ENCODE measurements at regions not wholly inside any gene's neighbourhood (a gene's known extent, or its start where the extent isn't known, plus 50 kb on each side); places are given as distances from the start of the nearest gene placed in this dataset.

DNA sequence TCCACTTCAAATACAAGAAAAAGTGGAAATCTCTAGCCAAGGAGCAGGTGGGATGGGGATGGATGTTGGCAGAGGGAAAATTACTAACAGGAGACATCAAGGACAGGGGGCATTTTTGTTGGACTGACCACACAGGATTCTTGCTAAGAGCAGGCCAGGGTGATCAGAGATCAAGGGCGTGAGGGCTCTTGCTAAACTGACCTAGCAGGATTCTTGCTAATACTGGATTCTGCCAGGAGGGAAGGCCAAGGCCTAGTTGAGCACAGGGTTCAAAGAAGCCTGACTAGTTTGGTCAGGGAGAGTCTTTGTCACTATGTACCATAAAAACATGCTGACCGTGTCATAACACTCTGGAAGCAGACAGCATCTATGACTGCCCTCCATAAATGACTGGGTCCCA lies 442.7 kb downstream of the PID1 start:
- dilution Hi-C loops (cut with MboI; ENCODE audit: extremely low pct_ligation_motif_present, low sequenced_read_pairs), result no loop called here
- FAIRE-seq, result no peak

DNA sequence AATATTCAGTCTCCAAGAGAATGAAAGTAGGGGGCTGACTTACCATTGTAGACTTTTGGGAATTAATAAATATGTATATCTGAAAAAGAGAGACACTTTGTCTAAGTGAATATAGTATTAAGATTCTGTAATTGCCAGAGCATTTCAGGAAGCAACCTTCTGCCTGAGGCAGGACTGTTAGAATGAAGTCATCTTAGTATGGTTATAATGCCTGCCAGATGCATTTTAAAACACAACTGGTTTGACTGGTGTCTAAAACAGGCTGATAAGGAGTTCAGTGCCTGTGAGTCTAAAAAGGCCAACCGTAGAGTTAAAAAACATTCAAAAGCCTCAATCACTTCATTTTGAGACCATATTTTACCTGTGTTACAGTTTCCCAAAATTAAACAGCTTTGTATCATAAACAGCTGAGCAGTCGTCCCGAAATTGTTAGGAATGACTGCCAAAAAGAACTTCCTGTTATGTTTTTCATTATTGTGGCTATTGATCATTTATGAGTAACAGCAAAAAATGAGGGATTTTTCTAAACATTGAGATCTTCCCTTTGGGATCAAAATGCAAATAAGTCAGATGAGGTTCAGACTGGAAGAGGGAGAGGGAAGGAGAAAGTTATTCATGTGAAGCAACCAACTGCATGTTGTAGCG lies 443.9 kb downstream of the PID1 start:
- H3K9me3 ChIP-seq (replicated peaks; ENCODE audit: control insufficient read depth, insufficient read depth, low read length), result peaks cover 1% of the 10 kb centered on the region
- DNase-seq (ENCODE audit: low read depth, low spot score) (no peak), FAIRE-seq (no peak)
- H3K9me1 ChIP-seq (replicated peaks; ENCODE audit: control insufficient read depth, extremely low read depth, insufficient read depth, low read length), result no peaks in the 10 kb centered on the region
- no peak overlapping the region for H2AFZ ChIP-seq (ENCODE audit: low read depth, low read length)
- dilution Hi-C loops (cut with MboI; ENCODE audit: extremely low pct_ligation_motif_present, low sequenced_read_pairs) (no loop called here), intact Hi-C loops (cut with micrococcal nuclease) (no loop called here)
- no peaks in the 10 kb centered on the region for H4K20me1 ChIP-seq (replicated peaks; ENCODE audit: control insufficient read depth, extremely low read depth, insufficient read depth, low read length)
- H3K4me2 ChIP-seq (ENCODE audit: insufficient read depth, low read length), result no peak overlapping the region
- CTCF ChIA-PET, result no interaction called here
- TF ChIP-seq POLR2AphosphoS5 (IDR thresholded peaks at IDR 0.05; ENCODE audit: insufficient read depth, low read depth, low read length) (no peak), FOS (IDR thresholded peaks at IDR 0.05; ENCODE audit: borderline replicate concordance, insufficient read depth, low read length) (no peak), EZH2 (IDR thresholded peaks at IDR 0.05; ENCODE audit: borderline replicate concordance, low read depth, low read length, severe bottlenecking) (no peak), GATA2 (IDR thresholded peaks at IDR 0.05; ENCODE audit: insufficient read depth, insufficient read length, low read depth, low read length) (no peak), POLR2A (IDR thresholded peaks at IDR 0.05; ENCODE audit: low read depth, low read length) (no peak)
- no peaks in the 10 kb centered on the region for H3K79me2 ChIP-seq (ENCODE audit: control insufficient read depth, insufficient read depth, low read length)
- H3K36me3 ChIP-seq (ENCODE audit: control insufficient read depth in 2 of 2, extremely low read depth in 1 of 2, insufficient read depth in 2 of 2, low read length in 2 of 2), result no peaks in the 10 kb centered on the region
- no peak overlapping the region for H3K27ac ChIP-seq (ENCODE audit: insufficient read depth, low read depth, low read length)
- POLR2A ChIA-PET, result no interaction called here
- H3K27me3 ChIP-seq (ENCODE audit: control insufficient read depth in 2 of 2, insufficient read depth in 2 of 2, low read length in 2 of 2), result no peaks in the 10 kb centered on the region
- H3K4me1 ChIP-seq (ENCODE audit: control insufficient read depth, extremely low read depth, insufficient read depth, low read length), result no peaks in the 10 kb centered on the region
- no peak overlapping the region for H3K9ac ChIP-seq (replicated peaks; ENCODE audit: extremely low read depth, insufficient read depth, low read length)
- no TSS peak for BruUV-seq (replicated peaks)
- H3K4me3 ChIP-seq (replicated peaks in 1 of 3; ENCODE audit: insufficient read depth in 1 of 3, low read depth in 1 of 3, low read length in 3 of 3), result no peak overlapping the region

More for the DNA sequence above, 442.7 kb downstream of the PID1 start:
- H3K4me3 ChIP-seq (replicated peaks in 1 of 3; ENCODE audit: insufficient read depth in 1 of 3, low read depth in 1 of 3, low read length in 3 of 3), result no peak overlapping the region
- no peak overlapping the region for H3K9ac ChIP-seq (replicated peaks; ENCODE audit: extremely low read depth, insufficient read depth, low read length)
- no peak overlapping the region for H3K4me2 ChIP-seq (ENCODE audit: insufficient read depth, low read length)
- ChIA-PET POLR2A (no interaction called here), CTCF (no interaction called here)
- no peak overlapping the region for H3K27ac ChIP-seq (ENCODE audit: insufficient read depth, low read depth, low read length)
- no peaks in the 10 kb centered on the region for H4K20me1 ChIP-seq (replicated peaks; ENCODE audit: control insufficient read depth, extremely low read depth, insufficient read depth, low read length)
- H3K27me3 ChIP-seq (ENCODE audit: control insufficient read depth in 2 of 2, insufficient read depth in 2 of 2, low read length in 2 of 2), result no peaks in the 10 kb centered on the region
- DNase-seq (ENCODE audit: low read depth, low spot score), result no peak
- peaks cover 1% of the 10 kb centered on the region for H3K9me3 ChIP-seq (replicated peaks; ENCODE audit: control insufficient read depth, insufficient read depth, low read length)
- intact Hi-C loops (cut with micrococcal nuclease), result no loop called here
- no peaks in the 10 kb centered on the region for H3K79me2 ChIP-seq (ENCODE audit: control insufficient read depth, insufficient read depth, low read length)
- H3K9me1 ChIP-seq (replicated peaks; ENCODE audit: control insufficient read depth, extremely low read depth, insufficient read depth, low read length), result no peaks in the 10 kb centered on the region
- H3K36me3 ChIP-seq (ENCODE audit: control insufficient read depth in 2 of 2, extremely low read depth in 1 of 2, insufficient read depth in 2 of 2, low read length in 2 of 2), result no peaks in the 10 kb centered on the region
- no TSS peak for BruUV-seq (replicated peaks)
- no peaks in the 10 kb centered on the region for H3K4me1 ChIP-seq (ENCODE audit: control insufficient read depth, extremely low read depth, insufficient read depth, low read length)
- H2AFZ ChIP-seq (ENCODE audit: low read depth, low read length), result no peak overlapping the region
- TF ChIP-seq, protein P1, sequence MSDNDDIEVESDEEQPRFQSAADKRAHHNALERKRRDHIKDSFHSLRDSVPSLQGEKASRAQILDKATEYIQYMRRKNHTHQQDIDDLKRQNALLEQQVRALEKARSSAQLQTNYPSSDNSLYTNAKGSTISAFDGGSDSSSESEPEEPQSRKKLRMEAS (IDR thresholded peaks at IDR 0.05; ENCODE audit: insufficient read depth, insufficient read length), result no peak
- no peak for TF ChIP-seq FOS (IDR thresholded peaks at IDR 0.05; ENCODE audit: borderline replicate concordance, insufficient read depth, low read length)
- TF ChIP-seq EZH2 (IDR thresholded peaks at IDR 0.05; ENCODE audit: borderline replicate concordance, low read depth, low read length, severe bottlenecking), result no peak
- no peak for TF ChIP-seq POLR2AphosphoS5 (IDR thresholded peaks at IDR 0.05; ENCODE audit: insufficient read depth, low read depth, low read length)

Data from endothelial cell of umbilical vein (primary cell).